ENCODE measurements at regions not wholly inside any gene's neighbourhood (a gene's known extent, or its start where the extent isn't known, plus 50 kb on each side); places are given as distances from the start of the nearest gene placed in this dataset.

DNA sequence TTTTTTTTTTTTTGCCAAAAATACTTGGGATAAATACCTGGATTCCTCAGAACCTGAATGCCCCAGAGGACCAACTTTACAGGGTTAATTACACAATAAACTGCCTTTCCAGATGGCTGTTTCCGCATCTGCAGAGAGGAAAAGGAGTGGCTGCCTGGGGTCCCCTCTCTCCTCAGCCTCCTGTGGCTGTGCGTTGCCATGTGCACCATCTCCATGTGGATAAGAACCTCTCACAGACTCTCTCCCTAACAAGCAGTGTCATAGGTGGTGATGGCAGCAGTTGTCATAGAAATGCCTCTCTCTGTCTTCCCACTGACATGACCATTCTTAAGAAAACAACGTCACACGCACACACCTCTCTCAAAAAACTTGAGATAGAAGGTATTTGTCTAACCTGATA is 179.4 kb downstream of the RPLP1 start:
- no peak overlapping the region for H3K27ac ChIP-seq
- H3K27me3 ChIP-seq (ENCODE audit: insufficient read depth, low read depth, severe bottlenecking), result no peaks in the 10 kb centered on the region
- no peaks in the 10 kb centered on the region for H3K9me3 ChIP-seq (ENCODE audit: severe bottlenecking)
- TF ChIP-seq, protein P1, sequence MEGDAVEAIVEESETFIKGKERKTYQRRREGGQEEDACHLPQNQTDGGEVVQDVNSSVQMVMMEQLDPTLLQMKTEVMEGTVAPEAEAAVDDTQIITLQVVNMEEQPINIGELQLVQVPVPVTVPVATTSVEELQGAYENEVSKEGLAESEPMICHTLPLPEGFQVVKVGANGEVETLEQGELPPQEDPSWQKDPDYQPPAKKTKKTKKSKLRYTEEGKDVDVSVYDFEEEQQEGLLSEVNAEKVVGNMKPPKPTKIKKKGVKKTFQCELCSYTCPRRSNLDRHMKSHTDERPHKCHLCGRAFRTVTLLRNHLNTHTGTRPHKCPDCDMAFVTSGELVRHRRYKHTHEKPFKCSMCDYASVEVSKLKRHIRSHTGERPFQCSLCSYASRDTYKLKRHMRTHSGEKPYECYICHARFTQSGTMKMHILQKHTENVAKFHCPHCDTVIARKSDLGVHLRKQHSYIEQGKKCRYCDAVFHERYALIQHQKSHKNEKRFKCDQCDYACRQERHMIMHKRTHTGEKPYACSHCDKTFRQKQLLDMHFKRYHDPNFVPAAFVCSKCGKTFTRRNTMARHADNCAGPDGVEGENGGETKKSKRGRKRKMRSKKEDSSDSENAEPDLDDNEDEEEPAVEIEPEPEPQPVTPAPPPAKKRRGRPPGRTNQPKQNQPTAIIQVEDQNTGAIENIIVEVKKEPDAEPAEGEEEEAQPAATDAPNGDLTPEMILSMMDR (IDR thresholded peaks at IDR 0.05; ENCODE audit: low read depth, low read length), result no peak
- no peak overlapping the region for H3K4me3 ChIP-seq (ENCODE audit: low read depth, low read length)
- H3K36me3 ChIP-seq, result no peaks in the 10 kb centered on the region
- DNase-seq, result no peak

DNA sequence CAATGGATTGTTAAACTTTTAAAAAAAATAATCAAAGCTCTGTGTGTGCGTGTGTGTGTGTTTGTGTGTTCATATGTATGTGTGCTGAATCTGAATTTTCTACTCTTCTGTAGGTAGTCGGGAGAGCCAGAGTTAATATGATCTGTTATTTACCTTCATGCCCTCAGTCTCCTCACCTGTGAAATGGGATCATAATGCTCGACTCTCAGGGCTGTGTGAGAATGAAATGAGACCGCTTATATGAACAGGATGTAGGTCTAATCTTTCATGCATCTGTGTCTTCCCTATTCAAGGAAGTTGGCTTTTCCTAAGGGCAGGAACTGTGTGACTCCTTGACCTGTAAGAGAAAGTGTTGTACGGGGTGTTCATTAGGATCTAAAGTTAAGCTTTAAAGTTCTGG is 182.2 kb downstream of the RPLP1 start:
- no peaks in the 10 kb centered on the region for H3K27me3 ChIP-seq (ENCODE audit: insufficient read depth, low read depth, severe bottlenecking)
- no peak overlapping the region for H3K27ac ChIP-seq
- TF ChIP-seq, protein P1 (IDR thresholded peaks at IDR 0.05; ENCODE audit: low read depth, low read length), result no peak
- no peak for DNase-seq
- H3K36me3 ChIP-seq, result no peaks in the 10 kb centered on the region
- no peak overlapping the region for H3K4me3 ChIP-seq (ENCODE audit: low read depth, low read length)
- H3K9me3 ChIP-seq (ENCODE audit: severe bottlenecking), result no peaks in the 10 kb centered on the region

DNA sequence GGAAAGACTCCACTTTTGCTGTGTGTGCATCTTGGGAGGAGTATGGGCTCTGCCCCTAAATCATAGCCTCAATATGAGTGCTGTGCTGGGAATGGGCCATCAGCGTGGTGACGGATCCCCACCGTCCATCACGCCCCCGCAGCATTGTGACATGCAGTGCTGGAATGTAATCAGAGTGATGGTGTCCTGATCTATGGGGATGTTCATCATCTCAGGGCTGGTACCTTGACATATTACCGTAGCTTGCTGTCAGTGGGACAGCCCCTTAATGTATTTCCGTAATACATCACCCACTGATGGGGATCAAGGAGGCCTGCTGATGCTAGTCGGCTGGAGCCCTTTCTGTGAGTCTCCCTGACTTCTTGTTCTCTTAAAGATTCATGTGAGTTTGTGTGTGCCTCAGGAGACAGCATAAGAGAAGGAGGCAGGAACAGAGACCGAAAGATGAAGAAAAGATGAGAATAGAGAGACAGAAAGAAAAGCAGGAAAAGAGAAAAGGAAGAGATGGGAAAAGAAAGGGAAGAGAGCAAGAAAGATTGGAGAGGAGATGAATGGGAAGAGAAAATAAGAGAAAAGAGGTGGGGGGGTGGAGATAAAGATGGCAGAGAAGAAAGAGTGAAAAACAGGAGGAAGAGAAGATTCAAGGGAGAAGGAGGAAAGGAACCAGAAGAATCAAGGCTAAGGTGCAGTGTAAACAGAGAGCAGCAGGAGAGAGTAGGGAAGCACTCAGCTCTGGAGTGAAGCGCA is 183.7 kb downstream of the RPLP1 start:
- H3K27me3 ChIP-seq (ENCODE audit: insufficient read depth, low read depth, severe bottlenecking), result no peaks in the 10 kb centered on the region
- peaks cover 3% of the 10 kb centered on the region for H3K9me3 ChIP-seq (ENCODE audit: severe bottlenecking)
- TF ChIP-seq, protein P1 (IDR thresholded peaks at IDR 0.05; ENCODE audit: low read depth, low read length), result no peak
- DNase-seq, result no peak
- no peak overlapping the region for H3K27ac ChIP-seq
- no peaks in the 10 kb centered on the region for H3K36me3 ChIP-seq
- no peak overlapping the region for H3K4me3 ChIP-seq (ENCODE audit: low read depth, low read length)

DNA sequence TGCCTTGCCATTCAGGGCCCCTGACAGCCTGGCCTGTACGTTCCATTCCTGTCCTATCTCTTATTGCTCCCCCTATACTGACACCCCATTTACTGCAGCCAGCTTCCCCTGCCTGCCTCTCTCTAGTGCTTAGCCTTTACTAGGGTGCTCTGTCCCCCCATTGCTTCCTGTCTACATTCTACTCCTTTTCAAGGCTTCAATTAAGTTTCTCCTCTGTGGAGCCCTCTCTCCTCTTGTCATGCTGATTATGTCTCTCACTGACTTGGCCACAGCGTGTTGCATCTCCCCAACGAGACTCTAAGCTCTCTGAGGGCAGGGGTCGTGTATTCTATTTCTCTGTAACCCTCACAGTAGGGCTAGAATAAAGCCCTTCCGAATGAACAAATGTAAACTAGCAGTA is 185.2 kb downstream of the RPLP1 start:
- TF ChIP-seq, protein P1 (IDR thresholded peaks at IDR 0.05; ENCODE audit: low read depth, low read length), result no peak
- Histone ChIP-seq H3K4me3 (ENCODE audit: low read depth, low read length) (no peak overlapping the region), H3K27ac (no peak overlapping the region), H3K36me3 (no peaks in the 10 kb centered on the region), H3K27me3 (ENCODE audit: insufficient read depth, low read depth, severe bottlenecking) (no peaks in the 10 kb centered on the region), H3K9me3 (ENCODE audit: severe bottlenecking) (peaks cover 3% of the 10 kb centered on the region)
- no peak for DNase-seq

DNA sequence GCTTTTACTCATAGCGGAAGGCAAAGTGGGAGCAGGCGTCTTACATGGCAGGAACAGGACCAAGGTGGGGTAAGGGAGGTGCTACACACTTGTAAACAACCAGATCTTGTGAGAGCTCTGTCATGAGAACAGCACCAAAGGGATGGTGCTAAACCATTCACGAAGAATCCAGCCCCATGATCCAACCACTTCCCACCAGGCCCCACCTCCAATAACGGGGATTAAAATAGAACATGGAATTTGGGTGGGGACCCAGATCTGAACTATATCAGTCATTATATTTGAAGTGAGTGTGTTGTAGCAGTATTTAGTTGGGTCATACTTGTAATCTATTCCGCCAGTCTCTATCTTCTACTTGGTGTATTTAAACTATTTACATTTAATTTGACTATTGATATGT is 190.9 kb downstream of the RPLP1 start:
- no peak for DNase-seq
- TF ChIP-seq, protein P1 (IDR thresholded peaks at IDR 0.05; ENCODE audit: low read depth, low read length), result no peak
- H3K27me3 ChIP-seq (ENCODE audit: insufficient read depth, low read depth, severe bottlenecking), result no peaks in the 10 kb centered on the region
- no peak overlapping the region for H3K27ac ChIP-seq
- no peak overlapping the region for H3K4me3 ChIP-seq (ENCODE audit: low read depth, low read length)
- H3K36me3 ChIP-seq, result no peaks in the 10 kb centered on the region
- peaks cover 3% of the 10 kb centered on the region for H3K9me3 ChIP-seq (ENCODE audit: severe bottlenecking)

DNA sequence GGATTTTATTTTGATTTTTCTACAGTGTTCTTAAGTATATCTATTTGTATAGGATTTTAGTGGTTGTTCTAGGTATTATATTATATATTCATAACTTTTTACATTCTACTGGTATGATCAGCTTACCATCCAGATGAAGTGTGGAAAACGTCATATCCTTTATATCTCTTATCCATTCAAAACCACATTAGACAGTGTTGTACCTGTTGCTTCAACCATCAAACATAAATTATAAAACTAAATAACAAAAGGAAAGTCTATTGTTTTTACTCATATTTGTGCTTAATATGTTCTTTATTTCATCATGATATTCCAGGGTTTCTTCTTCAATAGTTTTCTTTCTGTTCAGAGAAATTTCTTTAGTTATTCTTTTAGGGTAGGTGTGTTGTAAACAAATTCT is 191.4 kb downstream of the RPLP1 start:
- Histone ChIP-seq H3K27me3 (ENCODE audit: insufficient read depth, low read depth, severe bottlenecking) (no peaks in the 10 kb centered on the region), H3K4me3 (ENCODE audit: low read depth, low read length) (no peak overlapping the region), H3K9me3 (ENCODE audit: severe bottlenecking) (peaks cover 3% of the 10 kb centered on the region), H3K36me3 (no peaks in the 10 kb centered on the region; the same call in 1 of the 2 replicates), H3K27ac (no peak overlapping the region)
- no peak for DNase-seq
- TF ChIP-seq, protein P1 (IDR thresholded peaks at IDR 0.05; ENCODE audit: low read depth, low read length), result no peak

Data from WERI-Rb-1 (cell line).